Colonic mucosa (tissue), 4 donors: ENCODE measurements at regions not wholly inside any gene's neighbourhood (a gene's known extent, or its start where the extent isn't known, plus 50 kb on each side); places are given as distances from the start of the nearest gene placed in this dataset.

Experiments
- DNase-seq: peaks from one replicate; pipeline ENCODE4 v3.0.0-alpha.2; 2020
- H3K27ac ChIP-seq: fragments of 200-600 bp; one replicate; pipeline ENCODE4 v1.8.0; 2021
- H3K27me3 ChIP-seq: fragments of 200-600 bp; one replicate; pipeline ENCODE4 v1.8.0; 2021
- H3K36me3 ChIP-seq: fragments of 200-600 bp; one replicate; pipeline ENCODE4 v1.8.0; 2021
- H3K4me1 ChIP-seq: fragments of 200-600 bp; one replicate; pipeline ENCODE4 v1.8.0; 2021; ENCODE audit warnings: mild to moderate bottlenecking
- H3K4me3 ChIP-seq: fragments of 200-600 bp; one replicate; pipeline ENCODE4 v1.8.0; 2021
- H3K9ac ChIP-seq, 2 donors: one replicate each; pipeline ENCODE4 v1.7.0; 2013; ENCODE audit warnings: control low read depth in 2 of 2, low read depth in 2 of 2, low read length in 2 of 2
- H3K9me3 ChIP-seq: fragments of 200-600 bp; one replicate; pipeline ENCODE4 v1.8.0; 2021
- CTCF ChIP-seq: fragments of 200-600 bp; IDR thresholded peaks from one replicate; pipeline ENCODE4 v1.8.0; 2022; ENCODE audit warnings: antibody characterized with exemption, mild to moderate bottlenecking
- intact Hi-C: fragments of 100-400 bp; cut with DNase I; formaldehyde crosslinking; loops from one replicate; pipeline ENCODE4 v1.14.1; 2022
- donor health status: healthy.
- donor health status: DM: no; HTN: no; CAD: no.
- donor health status: DM: no; HTN: no; CAD: no.

- no peak for TF ChIP-seq CTCF
- H3K36me3 ChIP-seq, result no peaks in the 10 kb centered on the region
These were observed 300.7 kb upstream of the BOD1L1 start for GRCh38 chr4:13928214-13928613.

GRCh38 chr4:13930155-13930554 lies 302.6 kb upstream of the BOD1L1 start:
- Histone ChIP-seq H3K27ac (no peak overlapping the region), H3K9ac (no peak overlapping the region), H3K36me3 (no peaks in the 10 kb centered on the region), H3K9me3 (no peaks in the 10 kb centered on the region), H3K4me3 (no peak overlapping the region), H3K4me1 (no peaks in the 10 kb centered on the region), H3K27me3 (no peaks in the 10 kb centered on the region)
- intact Hi-C loops, result no loop called here
- no peak for TF ChIP-seq CTCF
- no peak for DNase-seq

More at GRCh38 chr4:13928214-13928613, 300.7 kb upstream of the BOD1L1 start:
- Histone ChIP-seq H3K27me3 (no peaks in the 10 kb centered on the region), H3K9me3 (no peaks in the 10 kb centered on the region), H3K27ac (no peak overlapping the region), H3K9ac (no peak overlapping the region), H3K4me3 (no peak overlapping the region), H3K4me1 (no peaks in the 10 kb centered on the region)
- no peak for DNase-seq
- intact Hi-C loops, result no loop called here

GRCh38 chr4:13933191-13933590 lies 305.7 kb upstream of the BOD1L1 start:
- H3K36me3 ChIP-seq, result no peaks in the 10 kb centered on the region
- DNase-seq, result no peak
- intact Hi-C loops, result no loop called here
- no peak for TF ChIP-seq CTCF
- no peak overlapping the region for H3K4me3 ChIP-seq
- no peaks in the 10 kb centered on the region for H3K27me3 ChIP-seq
- no peaks in the 10 kb centered on the region for H3K9me3 ChIP-seq
- no peaks in the 10 kb centered on the region for H3K4me1 ChIP-seq
- no peak overlapping the region for H3K9ac ChIP-seq
- H3K27ac ChIP-seq, result no peak overlapping the region

GRCh38 chr4:13938299-13938698 lies 310.8 kb upstream of the BOD1L1 start:
- H3K27ac ChIP-seq, result no peak overlapping the region
- H3K4me3 ChIP-seq, result no peak overlapping the region
- no peaks in the 10 kb centered on the region for H3K9me3 ChIP-seq
- no peak overlapping the region for H3K9ac ChIP-seq
- no peaks in the 10 kb centered on the region for H3K4me1 ChIP-seq
- no peaks in the 10 kb centered on the region for H3K27me3 ChIP-seq
- intact Hi-C loops, result no loop called here
- TF ChIP-seq CTCF, result no peak
- no peaks in the 10 kb centered on the region for H3K36me3 ChIP-seq
- no peak for DNase-seq

GRCh38 chr4:13940921-13941320 lies 313.4 kb upstream of the BOD1L1 start:
- DNase-seq, result no peak
- no peak overlapping the region for H3K27ac ChIP-seq
- no peak for TF ChIP-seq CTCF
- no peaks in the 10 kb centered on the region for H3K9me3 ChIP-seq
- no peaks in the 10 kb centered on the region for H3K36me3 ChIP-seq
- no peaks in the 10 kb centered on the region for H3K4me1 ChIP-seq
- no peaks in the 10 kb centered on the region for H3K27me3 ChIP-seq
- H3K9ac ChIP-seq, result no peak overlapping the region
- H3K4me3 ChIP-seq, result no peak overlapping the region
- intact Hi-C loops, result no loop called here

- H3K4me3 ChIP-seq, result no peak overlapping the region
- no peak for TF ChIP-seq CTCF
- no peaks in the 10 kb centered on the region for H3K27me3 ChIP-seq
- no peaks in the 10 kb centered on the region for H3K36me3 ChIP-seq
- DNase-seq, result no peak
- no peak overlapping the region for H3K9ac ChIP-seq
- H3K27ac ChIP-seq, result no peak overlapping the region
- H3K4me1 ChIP-seq, result no peaks in the 10 kb centered on the region
- intact Hi-C loops, result no loop called here
- H3K9me3 ChIP-seq, result no peaks in the 10 kb centered on the region
These were observed 315.5 kb upstream of the BOD1L1 start for GRCh38 chr4:13942977-13943376.
